K562 (cell line): ENCODE measurements at regions not wholly inside any gene's neighbourhood (a gene's known extent, or its start where the extent isn't known, plus 50 kb on each side); places are given as distances from the start of the nearest gene placed in this dataset.

Source experiments
- ATAC-seq: fragments of 200-7000 bp; cut with Tn5 transposase; 3 replicates; pipeline ENCODE4 v1.9.1; 2020; ENCODE audit warnings: moderate library complexity
- BruUV-seq: library from RNA; stranded (reverse); fragments of 400-500 nt; replicated peaks from 2 replicates; lab custom pipeline; 2021; lab: Mats Ljungman, UMichigan
- CTCF ChIA-PET: fragments of 300-600 bp; formaldehyde crosslinking; extraction: SDS; loops from one replicate; lab custom pipeline; 2021; ENCODE audit warnings: low intra/inter-chr PET ratio; lab: Yijun Ruan, JAX
- POLR2A ChIA-PET: fragments of 300-600, 350-650 bp; sonication (Branson Sonifier 250); formaldehyde crosslinking; extraction: SDS; loops from one replicate; lab custom pipeline; 2021; ENCODE audit warnings: antibody characterized with exemption, inconsistent platforms; lab: Yijun Ruan, JAX
- DNase-seq, 4 experiments: peaks; one replicate each; pipeline versions ENCODE4 v3.0.0 to v3.0.0-alpha.2; 2011 to 2018; ENCODE audit warnings: low spot score in 3 of 4, mixed read lengths in 3 of 4; ENCODE audit errors: extremely low read depth in 1 of 4
- FAIRE-seq: peaks from 2 replicates; lab custom pipeline; 2011; peaks lifted over from hg19 to GRCh38; lab: Jason Lieb, UNC
- H2AFZ ChIP-seq: 2 replicates; pipeline ENCODE4 v1.6.0; 2011; ENCODE audit warnings: low read depth, low read length, control low read depth, inconsistent platforms
- H3K27ac ChIP-seq: fragments of 200-600 bp; 3 replicates; pipeline ENCODE4 v1.8.0; 2011; ENCODE audit warnings: low read depth, mild to moderate bottlenecking, control low read depth, inconsistent platforms, low read length, moderate library complexity, mixed read lengths; ENCODE audit errors: extremely low read depth
- H3K27me3 ChIP-seq, 2 experiments: fragments of 300-600 bp in 1 of 2; 2 replicates in 1 of 2; 3 replicates in 1 of 2; pipeline versions ENCODE4 v1.6.0 to v1.8.0; 2011; ENCODE audit warnings: inconsistent platforms in 2 of 2, low read length in 2 of 2, mild to moderate bottlenecking in 1 of 2, mixed read lengths in 1 of 2, moderate library complexity in 1 of 2; ENCODE audit not compliant: control insufficient read depth in 2 of 2, insufficient read depth in 2 of 2
- H3K36me3 ChIP-seq: fragments of 300-600 bp; 3 replicates; pipeline ENCODE4 v1.8.0; 2011; ENCODE audit warnings: mild to moderate bottlenecking, low read length, inconsistent platforms; ENCODE audit not compliant: control insufficient read depth, insufficient read depth
- H3K4me1 ChIP-seq, 2 experiments: fragments of 200-600 bp in 1 of 2; replicated peaks in 1 of 2; 2 replicates in 1 of 2; 3 replicates in 1 of 2; pipeline versions ENCODE4 v1.5.1 to v1.8.0; 2011; ENCODE audit warnings: inconsistent platforms in 2 of 2, low read length in 2 of 2, mild to moderate bottlenecking in 1 of 2, mixed read lengths in 1 of 2, moderate library complexity in 1 of 2; ENCODE audit not compliant: control insufficient read depth in 2 of 2, insufficient read depth in 2 of 2
- H3K4me2 ChIP-seq: 2 replicates; pipeline ENCODE4 v1.6.1; 2011; ENCODE audit warnings: low read length, control low read depth, inconsistent platforms, mixed read lengths; ENCODE audit not compliant: insufficient read depth
- H3K4me3 ChIP-seq: fragments of 200-600 bp; sonication (generic), shearing (Covaris generic); 2 replicates; pipeline ENCODE4 v1.5.1; 2016; ENCODE audit warnings: control low read depth, inconsistent platforms
- H3K79me2 ChIP-seq: fragments of 200-600 bp; 3 replicates; pipeline ENCODE4 v1.8.0; 2011; ENCODE audit warnings: low read length, inconsistent platforms; ENCODE audit not compliant: control insufficient read depth, insufficient read depth
- H3K9ac ChIP-seq, 2 experiments: 2 replicates each; pipeline versions ENCODE4 v1.6.0 to v1.6.1; 2011; ENCODE audit warnings: low read depth in 2 of 2, low read length in 2 of 2, control low read depth in 1 of 2, inconsistent platforms in 1 of 2, mild to moderate bottlenecking in 1 of 2, mixed read lengths in 1 of 2; ENCODE audit not compliant: insufficient read depth in 1 of 2
- H3K9me1 ChIP-seq: one replicate; pipeline ENCODE4 v1.6.0; 2011; ENCODE audit warnings: inconsistent platforms, mild to moderate bottlenecking, low read length, moderate library complexity; ENCODE audit not compliant: control insufficient read depth, insufficient read depth
- H3K9me3 ChIP-seq: replicated peaks from 2 replicates; pipeline ENCODE4 v1.5.1; 2011; ENCODE audit warnings: low read depth, low read length, inconsistent platforms; ENCODE audit not compliant: control insufficient read depth, insufficient read depth
- H4K20me1 ChIP-seq: replicated peaks from 2 replicates; pipeline ENCODE4 v1.6.1; 2011; ENCODE audit warnings: low read length, inconsistent platforms, mixed read lengths; ENCODE audit not compliant: control insufficient read depth, insufficient read depth
- CBX2 ChIP-seq: fragments of 200-600 bp; sonication (generic); IDR thresholded peaks from one replicate; pipeline ENCODE4 v1.6.1; 2012; ENCODE audit warnings: mild to moderate bottlenecking, low read length, inconsistent platforms; ENCODE audit not compliant: insufficient read depth, poor library complexity, severe bottlenecking
- CREBBP ChIP-seq: IDR thresholded peaks from one replicate; pipeline ENCODE4 v1.6.1; 2012; ENCODE audit warnings: low read depth, mild to moderate bottlenecking, control low read depth, inconsistent platforms, low read length
- HNRNPH1 ChIP-seq: fragments of 200-400 bp; formaldehyde crosslinking; optimal IDR thresholded peaks from 2 replicates; pipeline ENCODE3; 2017; ENCODE audit warnings: low read depth, mild to moderate bottlenecking, low read length, moderate library complexity
- JUN ChIP-seq, 2 experiments: sonication (generic) in 1 of 2; formaldehyde crosslinking in 1 of 2; IDR thresholded peaks; 2 replicates each; pipeline versions ENCODE4 v1.6.1 to v1.8.0; 2012 to 2022; ENCODE audit warnings: borderline replicate concordance in 2 of 2, mild to moderate bottlenecking in 2 of 2, improper control_type of control experiment in 1 of 2, low read depth in 1 of 2, low read length in 1 of 2, missing genetic modification reagents in 1 of 2
- POLR2G ChIP-seq: fragments of 200-400 bp; formaldehyde crosslinking; IDR thresholded peaks from 2 replicates; pipeline ENCODE4 v1.6.1; 2017; ENCODE audit warnings: low read depth, mild to moderate bottlenecking, antibody characterized with exemption, low read length, moderate library complexity
- POLR3G ChIP-seq: IDR thresholded peaks from 2 replicates; pipeline ENCODE4 v1.6.1; 2011; ENCODE audit not compliant: insufficient read length, insufficient replicate concordance; ENCODE audit errors: extremely low read depth
- PURB ChIP-seq: sonication (generic); formaldehyde crosslinking; IDR thresholded peaks from 2 replicates; pipeline ENCODE4 v1.9.0; 2021; ENCODE audit warnings: low read depth, mild to moderate bottlenecking, missing genetic modification reagents
- RBM14 ChIP-seq: fragments of 200-400 bp; formaldehyde crosslinking; IDR thresholded peaks from 2 replicates; pipeline ENCODE4 v1.6.1; 2018; ENCODE audit warnings: low read depth, mild to moderate bottlenecking, low read length, moderate library complexity, borderline replicate concordance; ENCODE audit not compliant: insufficient read depth
- XRCC3 ChIP-seq: fragments of 450-650 bp; IDR thresholded peaks from 2 replicates; pipeline ENCODE4 v1.6.1; 2017; ENCODE audit warnings: mild to moderate bottlenecking, moderate library complexity
- ZNF76 ChIP-seq: fragments of 250-450 bp; sonication (Bioruptor Pico); IDR thresholded peaks from 2 replicates; pipeline ENCODE4 v1.4.0; 2020; ENCODE audit warnings: mild to moderate bottlenecking, moderate library complexity, borderline replicate concordance
- WGBS: fragments of 100-300 bp; shearing (Covaris generic); methylation state at CpG from one replicate; pipeline ENCODE4 v1.1.6; 2016; ENCODE audit warnings: low coverage, mixed read lengths; ENCODE audit not compliant: insufficient coverage; ENCODE audit errors: missing lambda C conversion rate; 5-methylcytosine and 5-hydroxymethylcytosine counted together
- in situ Hi-C: fragments of 300-500 bp; cut with MboI; formaldehyde crosslinking; loops from 4 replicates; pipeline ENCODE4 v1.15.0; 2018; ENCODE audit warnings: inconsistent platforms, mixed read lengths
- intact Hi-C: fragments of 100-400 bp; cut with micrococcal nuclease; formaldehyde crosslinking; loops from 2 replicates; pipeline ENCODE4 v1.14.2; 2022

GRCh38 chr13:80704369-80704768 is 363.4 kb upstream of the SPRY2 start:
- no peak overlapping the region for H2AFZ ChIP-seq
- no peak for ATAC-seq
- no peak overlapping the region for H3K4me3 ChIP-seq
- no peaks in the 10 kb centered on the region for H3K9me3 ChIP-seq
- no peak overlapping the region for H3K27ac ChIP-seq
- no TSS peak for BruUV-seq
- no peak for DNase-seq
- no peak overlapping the region for H3K4me2 ChIP-seq
- H3K4me1 ChIP-seq: peaks cover 0 to 13% of the 10 kb centered on the region in 2 experiments; a peak in 1 of 5 replicates
- in situ Hi-C loops (no loop called here), intact Hi-C loops (no loop called here)
- POLR2A ChIA-PET: no interaction called here
- H3K79me2 ChIP-seq: no peaks in the 10 kb centered on the region
- no peak for TF ChIP-seq CBX2
- TF ChIP-seq PURB (CRISPR knock-in tag): peak; percentile 27; the same call in 1 of the 2 replicates
- no peak for TF ChIP-seq JUN (IDR thresholded peaks at IDR 0.05; ENCODE audit: borderline replicate concordance, low read depth, low read length)
- no peak for TF ChIP-seq JUN (CRISPR knock-in tag; IDR thresholded peaks at IDR 0.05; ENCODE audit: borderline replicate concordance)
- TF ChIP-seq XRCC3: no peak
- TF ChIP-seq HNRNPH1: no peak
- no peak for TF ChIP-seq POLR3G
- TF ChIP-seq CREBBP: no peak
- no peak for TF ChIP-seq ZNF76 (CRISPR knock-in tag)
- TF ChIP-seq RBM14: 0 out of 2 replicates have a peak, but pooled peaks have one; percentile 69
- TF ChIP-seq POLR2G: no peak
- TF ChIP-seq, all 486 proteins: peak for 2
- CTCF ChIA-PET: no interaction called here
- Histone ChIP-seq H3K27me3 (no peaks in the 10 kb centered on the region), H4K20me1 (no peaks in the 10 kb centered on the region), H3K36me3 (no peaks in the 10 kb centered on the region), H3K9me1 (no peaks in the 10 kb centered on the region), H3K9ac (no peak overlapping the region)
- FAIRE-seq: no peak
- 8% methylated on average over 18 of the region's 20 CpGs for WGBS
